GDM1 (cell line): ENCODE measurements at regions not wholly inside any gene's neighbourhood (a gene's known extent, or its start where the extent isn't known, plus 50 kb on each side); places are given as distances from the start of the nearest gene placed in this dataset.
"Not testable (repeated sequence)": the region's sequence is repeated elsewhere in the genome, so short reads cannot be mapped to it uniquely, and the experiment has no call there.

ENCODE experiments used
- DNase-seq: peaks from one replicate; lab custom pipeline; 2025; lab: John Stamatoyannopoulos, UW

GRCh38 chr12:59345406-59345805 lies 250.4 kb upstream of the SLC16A7 start:
- no peak for DNase-seq

GRCh38 chr12:59344224-59344623 lies 251.6 kb upstream of the SLC16A7 start:
- no peak for DNase-seq

GRCh38 chr12:59329462-59329861 lies 266.4 kb upstream of the SLC16A7 start:
- DNase-seq, result no peak

GRCh38 chr12:59328395-59329075 lies 267.3 kb upstream of the SLC16A7 start:
- DNase-seq, result not testable (repeated sequence)

GRCh38 chr12:59326457-59326856 lies 269.4 kb upstream of the SLC16A7 start:
- DNase-seq, result not testable (repeated sequence)

- DNase-seq, result no peak
Observed at GRCh38 chr12:59322473-59322872, 273.4 kb upstream of the SLC16A7 start.

- DNase-seq, result no peak
Observed at GRCh38 chr12:59321278-59321677, 274.6 kb upstream of the SLC16A7 start.

GRCh38 chr12:59320112-59320511 lies 275.7 kb upstream of the SLC16A7 start:
- no peak for DNase-seq

GRCh38 chr12:59318940-59319339 lies 276.9 kb upstream of the SLC16A7 start:
- no peak for DNase-seq

- no peak for DNase-seq
Observed at GRCh38 chr12:59317598-59317997, 278.2 kb upstream of the SLC16A7 start.

- DNase-seq, result no peak
Observed at GRCh38 chr12:59316938-59317337, 278.9 kb upstream of the SLC16A7 start.

- not testable (repeated sequence) for DNase-seq
Observed at GRCh38 chr12:59316354-59316753, 279.5 kb upstream of the SLC16A7 start.

GRCh38 chr12:59314209-59314608 lies 281.6 kb upstream of the SLC16A7 start:
- no peak for DNase-seq

GRCh38 chr12:59304077-59304721 lies 291.6 kb upstream of the SLC16A7 start:
- no peak for DNase-seq

GRCh38 chr12:59298296-59298695 lies 297.5 kb upstream of the SLC16A7 start:
- DNase-seq, result no peak

- DNase-seq, result no peak
Observed at GRCh38 chr12:59294221-59294620, 301.6 kb upstream of the SLC16A7 start.

GRCh38 chr12:59282999-59283398 lies 312.8 kb upstream of the SLC16A7 start:
- DNase-seq, result no peak

- DNase-seq, result not testable (repeated sequence)
Observed at GRCh38 chr12:59273561-59273960, 322.3 kb upstream of the SLC16A7 start.

GRCh38 chr12:59268295-59268809 lies 327.5 kb upstream of the SLC16A7 start:
- DNase-seq, result no peak

GRCh38 chr12:59260202-59260601 lies 335.6 kb upstream of the SLC16A7 start:
- no peak for DNase-seq

GRCh38 chr12:59252731-59253130 lies 332.4 kb upstream of the LRIG3 start:
- DNase-seq, result no peak

GRCh38 chr12:59250766-59251165 lies 330.5 kb upstream of the LRIG3 start:
- no peak for DNase-seq

GRCh38 chr12:59240048-59240447 lies 319.7 kb upstream of the LRIG3 start:
- no peak for DNase-seq

GRCh38 chr12:59234391-59234790 lies 314.1 kb upstream of the LRIG3 start:
- DNase-seq, result no peak
